HG02870 (cell line): ENCODE measurements at regions not wholly inside any gene's neighbourhood (a gene's known extent, or its start where the extent isn't known, plus 50 kb on each side); places are given as distances from the start of the nearest gene placed in this dataset.
"Not testable (repeated sequence)": the region's sequence is repeated elsewhere in the genome, so short reads cannot be mapped to it uniquely, and the experiment has no call there.

Source experiments
- ATAC-seq: cut with Tn5 transposase; IDR thresholded peaks from one replicate; pipeline ENCODE4 v1.9.1; 2021; ENCODE audit warnings: mild to moderate bottlenecking, moderate library complexity; ENCODE audit not compliant: unreplicated experiment

DNA sequence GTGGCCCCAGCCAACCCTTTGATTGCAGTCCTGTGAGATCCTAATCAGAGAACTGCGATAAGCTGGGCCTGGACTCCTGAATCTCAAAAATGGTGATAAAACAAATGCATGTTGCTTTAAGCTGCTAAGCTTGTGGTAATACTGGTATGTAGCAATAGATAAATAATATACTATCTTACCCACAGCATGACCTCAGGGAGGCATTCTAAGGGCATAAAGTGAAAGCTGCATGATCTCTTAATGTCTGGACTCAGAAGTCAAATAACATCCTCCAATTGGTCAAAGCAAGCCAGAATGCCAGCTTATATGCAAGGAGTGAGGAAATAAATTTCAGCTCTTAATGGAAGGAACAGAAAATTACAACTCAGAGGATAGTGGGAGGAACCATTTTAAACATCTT, 246.1 kb downstream of the FSIP2 start:
- no peak for ATAC-seq

DNA sequence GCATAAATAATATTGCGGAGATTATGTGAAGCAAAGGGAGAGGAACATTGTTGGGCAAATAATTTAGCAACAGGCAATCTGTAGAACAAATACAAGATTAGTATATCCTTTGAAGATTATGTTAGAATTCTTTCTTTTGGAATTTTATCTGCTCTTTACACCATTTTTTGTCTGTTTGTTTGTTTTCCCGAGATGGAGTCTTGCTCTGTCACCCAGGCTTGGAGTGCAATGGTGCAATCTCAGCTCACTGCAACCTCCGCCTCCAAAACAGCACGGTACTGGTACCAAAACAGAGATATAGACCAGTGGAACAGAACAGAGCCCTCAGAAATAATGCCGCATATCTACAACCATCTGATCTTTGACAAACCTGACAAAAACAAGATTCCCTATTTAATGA, 250.3 kb downstream of the FSIP2 start:
- not testable (repeated sequence) for ATAC-seq

DNA sequence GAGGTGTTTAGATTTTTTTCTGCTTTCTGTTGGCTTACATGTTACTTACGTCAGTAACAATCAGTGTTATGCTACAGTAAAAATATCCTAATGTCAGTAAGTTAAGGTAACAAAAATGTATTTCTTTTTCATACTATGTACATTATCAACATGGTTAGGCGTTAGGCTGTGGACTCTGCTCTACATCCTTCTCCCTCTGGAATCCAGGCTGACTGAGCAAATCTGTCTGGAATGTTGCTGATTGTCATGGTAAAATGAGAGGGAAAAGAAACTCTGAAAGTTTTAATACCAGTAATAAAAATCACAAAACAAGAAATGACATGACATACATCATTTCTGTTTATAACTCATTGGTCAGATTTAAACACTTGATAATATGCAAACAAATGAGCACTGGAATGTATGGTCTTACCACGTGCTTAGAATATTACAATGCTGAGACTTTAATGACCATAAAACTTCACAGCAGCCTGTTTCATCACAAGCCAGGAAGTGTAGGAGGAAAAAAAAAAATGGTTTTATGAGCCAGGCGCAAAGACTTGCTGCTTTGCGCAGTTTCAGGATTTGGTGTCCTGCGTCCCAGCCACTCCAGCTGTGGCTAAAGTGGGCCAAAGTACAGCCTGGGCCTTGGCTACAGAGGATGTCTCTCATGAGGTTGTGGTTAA, 252.4 kb downstream of the FSIP2 start:
- ATAC-seq, result no peak

DNA sequence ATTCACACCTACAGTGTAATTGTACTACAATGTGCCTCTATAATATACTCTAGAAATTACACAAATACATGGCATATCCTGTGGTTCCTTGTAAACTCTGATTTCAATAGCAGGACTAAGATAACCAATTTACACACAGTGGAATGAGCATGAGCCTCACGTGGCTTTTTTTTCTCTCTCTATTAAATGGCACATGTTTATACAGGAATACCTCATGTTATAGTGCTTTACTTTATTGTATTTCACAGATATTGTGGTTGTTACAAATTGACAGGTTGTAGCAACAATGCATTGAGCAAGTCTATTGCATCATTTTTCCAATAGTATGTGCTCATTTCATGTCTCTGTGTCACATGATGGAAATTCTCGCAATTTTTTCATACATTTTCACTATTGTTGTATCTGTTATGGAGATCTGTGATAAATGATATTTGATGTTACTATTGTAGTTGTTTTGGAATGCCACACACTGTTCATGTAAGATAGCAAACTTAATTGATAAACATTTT, 260.0 kb downstream of the FSIP2 start:
- no peak for ATAC-seq

DNA sequence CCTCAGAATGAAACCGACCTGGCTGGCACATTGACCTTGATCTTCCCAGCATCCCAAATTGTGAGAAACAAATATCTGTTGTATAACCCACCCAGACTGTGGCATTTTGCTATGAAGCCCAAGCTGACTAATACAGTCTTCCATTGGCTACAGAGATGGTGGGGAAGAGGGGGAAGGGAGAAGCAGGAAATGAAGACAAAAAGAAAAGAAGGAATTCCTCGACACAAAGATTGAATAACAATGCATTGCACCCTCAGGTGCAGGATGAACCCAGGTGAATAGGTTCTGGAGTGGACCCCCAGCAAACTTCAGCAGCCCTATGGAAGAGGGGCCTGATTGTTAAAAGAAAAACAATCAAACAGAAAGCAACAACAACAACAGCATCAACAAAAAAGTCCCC, 270.7 kb downstream of the FSIP2 start:
- no peak for ATAC-seq

DNA sequence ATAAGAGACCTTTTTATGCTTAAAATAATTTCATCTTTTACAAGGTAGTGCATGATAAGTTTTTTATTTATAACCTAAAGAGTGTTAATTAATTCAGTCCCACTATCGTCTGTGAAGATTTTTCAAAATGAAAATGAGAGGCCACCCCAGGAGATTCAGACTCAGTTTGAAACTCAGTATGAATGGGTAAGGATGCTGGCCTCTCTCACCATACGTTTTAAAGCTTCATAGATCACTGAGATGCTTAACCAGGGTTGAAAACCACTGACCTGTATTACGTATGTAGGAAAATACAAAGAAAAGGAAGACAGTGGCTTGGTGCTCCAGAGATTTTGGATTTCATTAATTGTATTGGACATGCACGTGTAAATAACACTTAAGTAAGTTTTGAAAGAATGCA, 278.7 kb downstream of the FSIP2 start:
- ATAC-seq, result no peak

DNA sequence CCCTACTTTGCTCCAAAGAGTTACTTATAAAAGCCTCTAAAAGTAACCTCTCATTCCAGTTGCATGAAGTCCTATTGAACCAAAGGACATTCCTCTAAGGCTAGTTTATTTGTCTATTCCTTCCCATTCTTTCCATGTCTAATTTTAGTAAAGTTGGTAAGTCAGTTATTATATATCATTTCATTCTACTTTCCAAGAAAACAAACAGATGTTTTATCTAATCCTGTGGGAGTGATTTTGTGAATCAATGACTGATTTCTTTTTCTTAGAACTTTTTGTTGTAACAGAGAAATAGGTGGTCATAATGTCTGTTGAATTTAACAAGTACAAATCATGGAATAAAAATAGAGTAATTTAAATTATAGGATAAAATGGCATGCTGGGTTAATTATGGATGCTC, 286.3 kb downstream of the FSIP2 start:
- ATAC-seq, result no peak

DNA sequence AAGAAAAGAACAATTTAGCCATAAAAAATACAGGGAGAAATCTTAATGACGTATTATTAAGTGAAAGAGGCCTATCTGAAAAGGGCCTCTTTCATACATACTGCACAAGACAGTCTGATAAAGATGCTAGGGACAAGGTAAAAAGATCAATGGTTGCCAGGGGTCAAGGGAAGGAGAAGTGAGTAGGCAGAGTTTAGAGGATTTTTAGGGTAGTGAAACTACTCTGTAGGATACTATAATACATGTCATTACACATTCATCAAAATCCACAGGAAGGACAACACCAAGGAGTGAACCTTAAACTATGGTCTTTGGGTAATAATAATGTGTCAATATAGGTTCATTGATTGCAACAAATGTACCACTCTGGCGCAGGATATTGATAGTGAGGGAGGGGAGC, 289.3 kb downstream of the FSIP2 start:
- peak; percentile 69 for ATAC-seq

DNA sequence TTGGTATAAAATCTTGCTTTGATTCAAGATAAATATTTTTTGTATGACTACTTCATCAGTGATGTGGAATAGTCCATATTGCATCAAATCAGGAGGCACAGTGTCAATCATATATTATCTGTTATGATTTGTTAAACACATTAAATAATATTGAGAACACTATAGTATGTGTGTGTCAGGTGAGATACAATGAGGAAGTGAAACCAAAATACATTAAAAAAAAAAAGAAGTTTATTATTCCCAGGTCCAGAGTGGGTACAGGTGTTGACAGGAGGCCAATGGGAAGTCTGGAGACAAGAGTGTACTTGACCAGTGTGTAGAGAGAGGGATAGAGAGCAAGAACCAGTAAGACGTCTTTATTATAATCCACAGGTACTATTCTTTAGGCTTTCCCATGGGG, 292.6 kb downstream of the FSIP2 start:
- peak; percentile 45 for ATAC-seq

DNA sequence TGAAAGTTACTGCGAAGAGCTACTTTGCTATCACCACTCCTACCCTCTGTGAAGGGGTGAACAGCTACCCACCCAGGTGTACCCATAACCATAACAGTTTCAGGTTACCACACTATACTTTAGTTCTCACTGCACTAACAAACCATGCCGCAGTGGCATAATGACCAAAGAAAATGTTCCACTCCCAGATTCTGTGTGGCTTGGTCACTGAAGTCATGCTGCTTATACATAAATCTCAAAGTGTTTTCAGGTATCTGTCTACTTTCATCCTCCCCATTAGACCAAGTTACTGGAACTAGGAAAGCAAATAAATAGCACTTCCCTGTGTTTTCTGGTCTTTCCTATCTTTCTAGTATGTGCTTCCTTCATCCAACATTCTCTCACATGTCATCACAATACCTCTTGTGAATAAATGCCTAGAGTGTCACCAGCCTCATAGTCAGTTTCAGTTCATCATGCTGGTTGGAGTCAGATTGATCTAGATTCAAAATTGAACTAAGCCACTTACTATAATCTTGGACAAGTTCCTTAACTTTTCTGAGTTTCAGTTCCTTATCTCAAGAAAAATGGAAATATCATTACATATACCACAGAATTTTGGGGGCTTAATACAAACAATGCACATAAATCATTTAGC, 293.6 kb downstream of the FSIP2 start:
- no peak for ATAC-seq

DNA sequence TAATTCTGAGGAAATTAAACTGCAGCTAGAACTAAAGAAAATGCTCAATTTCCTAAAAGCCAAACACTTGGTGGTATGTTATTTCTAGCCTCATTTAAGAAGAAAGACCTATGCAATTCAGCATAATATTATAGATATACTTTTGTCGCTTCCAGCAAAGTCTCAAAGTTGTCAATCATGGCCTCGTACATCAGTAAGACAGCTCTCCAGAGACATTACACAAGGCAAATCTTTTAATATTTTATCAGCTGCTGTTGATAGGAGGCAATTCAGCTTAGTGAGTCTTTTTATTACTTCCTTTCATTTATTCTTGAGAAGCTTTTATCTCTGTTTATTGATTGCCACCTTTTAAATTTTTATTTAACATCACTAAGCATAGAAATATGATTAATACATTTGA, 294.3 kb downstream of the FSIP2 start:
- ATAC-seq, result no peak

DNA sequence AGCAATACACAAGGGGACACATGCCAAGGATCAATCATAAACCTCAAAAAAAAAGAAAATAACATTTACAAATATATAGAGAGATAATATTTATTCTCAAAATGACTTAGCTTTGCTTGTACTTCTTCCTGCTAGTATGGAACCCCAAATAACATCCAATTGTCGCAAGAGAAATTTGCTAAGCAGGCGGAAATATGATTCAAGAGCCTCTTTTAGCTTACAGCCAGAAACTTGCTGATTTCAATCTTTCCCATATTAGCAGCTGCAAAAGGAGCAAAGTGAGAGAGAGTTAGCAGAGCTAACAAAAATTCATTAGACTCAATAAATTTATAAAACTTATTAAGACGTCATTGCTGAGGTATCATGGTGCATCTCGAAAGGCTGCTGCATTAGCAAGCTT, 294.9 kb downstream of the FSIP2 start:
- no peak for ATAC-seq

DNA sequence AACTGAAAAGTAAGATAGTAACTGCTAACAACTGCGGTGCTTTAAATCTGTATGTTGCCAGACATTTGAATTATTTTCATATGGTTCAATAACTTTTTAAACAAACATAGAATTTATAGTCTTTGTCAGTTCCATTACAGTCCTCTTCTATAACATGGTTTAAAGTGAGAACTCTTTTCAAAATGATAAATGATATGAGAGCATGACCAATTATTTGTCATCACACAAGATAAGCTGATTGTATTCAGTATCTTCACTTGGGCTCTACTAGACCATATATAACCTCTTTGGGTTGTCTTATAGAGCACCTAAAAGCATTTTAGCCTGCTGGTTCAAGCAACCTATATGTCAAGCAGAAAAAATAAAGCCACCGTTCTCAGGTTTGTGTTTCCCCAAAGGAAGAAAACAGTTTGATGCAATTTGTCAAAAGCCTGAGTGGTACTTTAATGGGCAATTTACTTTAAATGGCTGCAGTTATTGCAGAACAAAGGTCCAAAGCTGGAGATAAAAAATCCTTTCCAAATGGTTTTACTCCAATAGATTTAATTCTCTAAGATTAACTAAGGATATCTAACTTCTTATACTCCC, 298.4 kb downstream of the FSIP2 start:
- ATAC-seq, result no peak

DNA sequence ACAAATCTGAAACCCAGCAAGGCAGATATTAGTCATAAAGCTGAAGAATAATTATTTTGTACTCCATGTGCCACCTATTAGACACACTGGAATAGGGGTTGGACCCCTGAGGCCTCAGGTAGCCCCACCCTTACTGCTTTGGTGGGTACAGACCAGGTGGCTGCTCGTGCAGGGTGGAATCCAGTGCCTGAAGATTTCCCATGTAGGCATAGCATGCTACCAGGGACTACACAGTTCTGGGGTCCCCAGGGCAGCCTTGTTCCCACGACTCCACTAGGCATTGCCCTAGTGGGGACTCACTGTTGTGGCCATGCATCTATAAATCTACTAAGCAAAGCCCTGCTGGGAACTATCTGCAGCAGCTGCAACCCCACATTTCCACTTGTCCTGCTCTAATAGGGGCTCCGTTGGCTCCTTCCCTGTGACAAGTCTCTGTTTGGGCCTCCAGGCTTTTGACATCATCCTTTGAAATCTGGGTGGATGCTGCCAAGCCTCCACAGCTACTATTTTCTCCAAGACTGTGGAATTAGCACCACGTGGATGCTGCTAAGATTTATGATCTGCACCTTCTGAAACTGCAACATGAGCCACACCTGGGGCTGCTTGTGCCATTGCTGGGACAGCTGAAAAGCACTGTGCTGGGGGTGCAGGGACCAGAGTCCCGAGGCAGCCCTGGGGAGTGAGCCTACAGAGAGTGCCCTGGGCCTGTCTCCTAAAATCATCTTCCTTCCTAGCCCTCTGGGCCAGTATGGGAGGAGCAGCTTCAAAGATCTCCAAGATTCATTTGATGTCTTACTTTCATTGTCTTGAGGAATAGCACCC, 303.8 kb downstream of the FSIP2 start:
- no peak for ATAC-seq

DNA sequence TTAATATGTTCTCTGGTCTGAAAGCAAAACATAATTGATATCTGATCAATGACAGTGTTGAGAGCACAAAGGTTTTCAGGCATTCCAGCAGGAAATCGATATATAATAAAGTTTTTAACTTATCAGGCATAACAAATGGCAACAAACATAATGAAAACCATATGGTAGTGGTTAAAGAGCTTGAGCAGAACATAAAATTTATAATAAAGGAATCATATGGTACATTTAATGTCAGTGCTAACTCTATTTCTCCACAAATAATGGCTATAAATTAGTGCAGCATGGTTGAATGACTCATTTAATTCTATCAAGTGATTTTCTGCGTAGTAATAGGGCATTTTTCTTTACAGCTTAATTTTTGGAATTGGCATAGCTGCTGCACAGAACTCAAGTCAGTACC, 306.2 kb downstream of the FSIP2 start:
- ATAC-seq, result no peak

DNA sequence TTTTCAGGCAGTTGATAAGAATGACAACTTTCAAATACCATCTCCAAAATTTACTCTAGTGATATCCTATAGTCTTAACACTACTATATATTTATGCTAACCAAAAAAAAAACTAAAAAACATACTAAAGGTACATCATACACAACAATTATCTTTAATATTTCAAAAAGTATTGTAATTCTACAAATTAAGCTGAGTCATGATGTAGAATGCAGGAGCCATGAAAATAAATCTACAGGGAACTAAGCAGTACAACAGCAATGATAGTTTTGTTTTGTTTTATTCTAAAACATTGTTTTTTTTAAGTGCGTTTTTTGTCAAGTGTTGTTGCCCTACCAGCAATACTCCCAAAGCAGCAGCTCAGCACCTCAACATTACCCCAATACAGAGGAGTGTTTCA, 314.3 kb downstream of the FSIP2 start:
- ATAC-seq, result no peak

DNA sequence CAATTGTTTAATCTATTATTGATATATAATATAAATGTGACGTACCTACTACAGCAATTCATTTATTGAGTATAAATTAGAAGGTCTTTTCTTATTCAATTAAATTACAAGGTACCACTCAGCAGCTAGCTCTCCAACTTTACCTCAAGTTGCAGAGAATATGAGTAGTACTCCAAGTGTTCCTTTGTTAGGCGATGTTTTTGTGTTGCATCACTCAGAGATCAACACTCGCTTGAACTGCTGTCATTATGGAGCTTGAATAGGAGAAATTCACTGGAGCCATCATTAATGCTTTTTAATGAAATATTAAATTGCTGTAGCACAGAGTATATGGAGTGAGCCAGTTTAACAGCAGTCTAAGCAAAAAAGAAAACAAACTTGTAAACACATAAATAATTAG, 320.0 kb downstream of the FSIP2 start:
- ATAC-seq, result no peak

DNA sequence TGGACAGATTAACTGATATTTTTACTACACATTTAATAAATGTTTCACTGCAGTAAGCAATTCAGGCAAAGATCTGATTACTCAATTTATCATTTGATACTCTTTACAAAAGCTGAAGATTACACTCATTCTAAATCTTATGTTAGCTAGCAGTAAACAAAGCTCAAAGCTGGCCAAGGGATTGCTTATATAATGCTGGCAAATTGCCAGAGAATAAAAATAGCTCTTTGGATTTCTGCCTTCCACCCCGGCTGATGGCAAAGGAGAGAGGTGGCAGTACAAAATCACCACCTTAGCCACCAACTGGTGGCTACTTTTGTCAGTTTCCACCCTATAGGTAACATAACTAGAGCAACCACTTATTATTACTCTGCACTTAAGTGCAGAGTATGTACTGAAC, 320.5 kb downstream of the FSIP2 start:
- no peak for ATAC-seq

DNA sequence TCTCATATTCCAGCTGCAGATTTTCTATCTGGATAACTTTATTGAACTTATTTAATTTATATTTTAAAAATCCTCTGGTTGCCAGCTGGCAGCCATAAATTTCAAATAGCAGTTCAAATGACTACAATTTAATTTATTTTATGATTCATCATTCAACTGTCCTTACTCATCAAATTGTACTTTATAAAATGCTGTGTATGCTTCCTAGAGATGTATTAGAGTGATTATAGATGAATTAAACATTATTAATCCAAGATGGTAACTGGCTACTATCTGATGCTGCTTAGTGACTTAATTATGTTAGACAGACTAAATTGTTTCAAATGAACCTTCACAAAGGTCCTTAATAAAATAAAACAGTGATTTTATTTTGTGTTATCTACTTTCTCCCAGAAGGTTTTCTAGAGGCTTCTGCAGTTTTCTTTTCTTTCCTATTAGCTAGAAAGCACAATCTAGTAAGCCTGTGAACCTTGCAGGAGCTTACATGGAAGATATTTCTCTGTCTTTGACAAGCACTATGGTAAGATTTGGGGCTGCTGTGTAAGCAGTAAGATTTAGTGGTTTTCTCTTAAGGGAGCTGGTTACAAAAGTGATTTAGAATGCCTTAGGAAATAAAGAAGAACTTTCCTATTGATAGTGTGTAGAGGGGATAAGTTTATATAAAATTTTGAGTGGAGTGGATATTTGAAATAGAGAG, 322.3 kb downstream of the FSIP2 start:
- no peak for ATAC-seq

DNA sequence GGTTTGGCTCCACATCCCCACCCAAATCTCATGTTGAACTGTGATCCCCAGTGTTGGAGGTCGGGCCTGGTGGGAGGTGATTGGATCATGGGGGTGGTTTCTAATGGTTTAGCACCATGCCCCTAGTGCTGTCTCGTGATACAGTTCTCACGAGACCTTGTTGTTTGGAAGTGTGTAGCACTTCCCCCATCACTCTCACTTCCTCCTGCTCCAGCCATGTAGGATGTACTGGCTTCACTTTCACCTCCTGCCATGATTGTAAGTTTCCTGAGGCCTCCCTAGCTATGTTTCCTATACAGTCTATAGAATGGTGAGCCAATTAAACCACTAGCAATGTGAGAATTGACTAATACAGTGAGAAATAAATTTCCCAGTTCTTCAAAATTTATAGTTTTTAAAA, 325.9 kb downstream of the FSIP2 start:
- ATAC-seq, result no peak

DNA sequence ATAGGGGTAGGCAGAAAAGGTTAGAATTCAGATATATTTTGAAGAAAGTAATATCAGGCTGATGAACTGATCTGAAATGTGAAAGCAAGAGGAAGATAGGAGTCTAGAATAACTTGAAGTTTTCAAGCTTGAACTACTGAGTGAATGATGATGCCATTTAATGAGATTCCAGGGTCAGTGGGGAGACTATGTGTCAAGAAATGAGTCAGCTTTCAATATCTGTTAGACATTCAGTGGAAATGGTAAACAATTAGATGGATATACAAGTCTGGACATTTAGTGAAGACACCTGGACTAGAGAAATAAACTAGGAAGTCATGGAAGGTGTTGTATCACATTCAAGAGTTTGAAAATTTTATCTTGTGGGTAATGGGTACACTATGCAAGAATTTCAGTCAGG, 326.9 kb downstream of the FSIP2 start:
- no peak for ATAC-seq
